Vagina (tissue), 2 donors: ENCODE measurements at regions not wholly inside any gene's neighbourhood (a gene's known extent, or its start where the extent isn't known, plus 50 kb on each side); places are given as distances from the start of the nearest gene placed in this dataset.

Source experiments
- CTCF ChIP-seq, 3 experiments: fragments of 450-650 bp in 2 of 3; fragments of 200-600 bp in 1 of 3; sonication (generic) in 1 of 3; IDR thresholded peaks; one replicate each; pipeline ENCODE4 v1.5.1; 2017 to 2019; ENCODE audit warnings: antibody characterized with exemption in 3 of 3, mild to moderate bottlenecking in 2 of 3, moderate library complexity in 2 of 3
- POLR2A ChIP-seq, 2 donors: fragments of 450-650 bp; IDR thresholded peaks; one replicate each; pipeline ENCODE4 v1.6.1; 2017; ENCODE audit warnings: antibody characterized with exemption in 2 of 2, mild to moderate bottlenecking in 2 of 2, moderate library complexity in 2 of 2
- POLR2AphosphoS5 ChIP-seq, 2 donors: sonication (generic); formaldehyde crosslinking; IDR thresholded peaks; one replicate each; pipeline ENCODE4 v1.9.0; 2017; ENCODE audit warnings: antibody characterized with exemption in 2 of 2, mild to moderate bottlenecking in 2 of 2, low read depth in 1 of 2; ENCODE audit not compliant: insufficient read depth in 1 of 2

GRCh38 chr11:15890031-15890713 lies 466.2 kb downstream of the SOX6 start:
- TF ChIP-seq POLR2A (IDR thresholded peaks at IDR 0.05) (no peak), CTCF (IDR thresholded peaks at IDR 0.05) (no peak), POLR2AphosphoS5 (IDR thresholded peaks at IDR 0.05; ENCODE audit: insufficient read depth in 1 of 2, low read depth in 1 of 2) (no peak)
